ENCODE measurements at regions not wholly inside any gene's neighbourhood (a gene's known extent, or its start where the extent isn't known, plus 50 kb on each side); places are given as distances from the start of the nearest gene placed in this dataset.
"Not testable (repeated sequence)": the region's sequence is repeated elsewhere in the genome, so short reads cannot be mapped to it uniquely, and the experiment has no call there.

DNA sequence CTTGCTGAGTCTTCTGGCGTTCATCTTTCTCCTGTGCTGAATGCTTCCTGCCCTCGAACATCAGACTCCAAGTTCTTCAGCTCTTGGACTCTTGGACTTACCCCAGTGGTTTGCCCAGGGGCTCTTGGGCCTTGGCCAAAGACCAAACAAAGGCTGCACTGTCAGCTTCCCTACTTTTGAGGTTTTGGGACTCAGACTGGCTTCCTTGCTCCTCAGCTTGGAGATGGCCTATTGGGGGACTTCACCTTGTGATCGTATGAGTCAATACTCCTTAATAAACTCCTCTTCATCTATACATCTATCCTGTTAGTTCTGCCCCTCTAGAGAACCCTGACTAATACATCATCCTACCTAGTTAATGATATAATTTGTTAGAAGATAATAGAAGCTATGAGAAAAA, 415.4 kb downstream of the TMEM38B start:
- DNase-seq (ENCODE audit: low spot score), result not testable (repeated sequence)

DNA sequence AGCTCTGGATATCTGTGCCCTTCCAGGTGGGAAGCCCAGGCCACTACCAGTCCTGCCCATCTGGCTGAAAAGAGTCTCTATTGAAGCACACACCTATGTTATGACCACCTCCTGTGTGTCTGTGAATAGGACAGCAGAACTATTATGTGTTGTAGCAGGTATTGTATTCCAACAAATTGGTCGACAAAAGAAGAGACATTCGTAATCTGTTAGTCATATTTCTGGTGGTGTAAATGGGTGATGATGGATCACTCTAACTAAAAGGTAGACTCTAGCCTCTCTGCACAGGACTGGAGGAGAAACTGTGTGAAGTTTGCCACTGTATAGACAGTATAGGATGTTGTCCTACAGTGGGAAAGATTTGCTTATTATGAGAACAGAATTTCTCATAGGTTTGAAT, 416.1 kb downstream of the TMEM38B start:
- no peak for DNase-seq (ENCODE audit: low spot score)

GRCh38 chr9:106111039-106111730, 416.8 kb downstream of the TMEM38B start:
- DNase-seq (ENCODE audit: low spot score), result no peak

- no peak for DNase-seq (ENCODE audit: low spot score)
Observed at GRCh38 chr9:106112935-106113334, 418.6 kb downstream of the TMEM38B start.

DNA sequence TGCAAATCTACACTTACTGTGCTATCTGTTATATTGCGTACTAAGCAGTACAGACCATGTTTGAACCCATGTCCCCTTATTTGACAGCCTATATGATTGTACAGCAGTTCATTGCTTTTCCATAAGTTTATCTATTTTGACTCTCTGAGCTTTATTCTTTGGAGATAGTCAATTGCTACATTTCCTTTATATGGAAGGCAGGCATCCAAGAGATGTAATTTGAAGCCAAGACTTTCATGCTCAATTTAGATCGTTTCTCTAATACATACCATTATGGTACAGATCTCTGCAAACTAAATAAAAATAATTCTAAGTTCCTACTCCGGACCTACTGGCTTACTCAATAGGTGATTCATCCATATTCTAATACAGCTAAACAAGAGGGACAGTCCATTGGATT, 424.8 kb downstream of the TMEM38B start:
- DNase-seq (ENCODE audit: low spot score), result no peak

DNA sequence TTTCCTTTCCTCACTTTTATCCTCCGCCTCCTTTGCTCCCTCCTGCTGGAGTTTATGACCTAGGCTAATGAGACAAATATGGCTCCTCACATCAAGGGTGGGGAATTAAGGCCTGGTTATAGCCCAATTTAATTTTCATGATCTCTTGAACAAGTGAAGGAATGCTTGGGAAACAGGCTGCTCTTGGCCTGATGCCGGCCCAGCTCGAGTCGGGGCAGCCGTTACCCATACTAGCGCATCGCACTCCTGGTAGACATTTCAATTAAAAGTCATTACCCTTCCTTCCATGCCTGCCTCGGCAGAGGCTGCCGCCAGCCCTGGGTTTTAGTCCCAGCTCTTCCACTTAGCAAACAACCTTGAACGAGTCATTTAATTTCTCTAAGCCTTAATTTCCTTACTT, 425.7 kb downstream of the TMEM38B start:
- DNase-seq (ENCODE audit: low spot score), result no peak

DNA sequence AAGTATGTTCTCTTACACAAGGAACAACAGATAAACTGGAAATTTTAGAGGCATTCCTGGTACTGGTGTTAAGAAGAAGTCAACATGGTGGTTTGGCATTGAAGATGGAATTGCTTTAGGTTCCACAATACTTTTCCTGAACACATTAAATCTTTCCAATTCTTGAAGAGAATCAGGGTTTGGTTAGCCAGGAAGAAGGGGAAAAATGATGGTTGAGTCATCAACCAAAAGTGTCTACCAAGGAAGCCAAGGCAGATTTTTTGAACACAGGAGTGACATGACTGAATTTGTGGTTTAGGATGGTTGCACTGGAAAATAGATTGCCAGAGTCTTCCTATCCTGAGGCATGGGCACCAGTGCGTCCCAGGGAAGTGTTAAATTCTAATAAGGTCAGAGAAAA, 433.4 kb downstream of the TMEM38B start:
- no peak for DNase-seq (ENCODE audit: low spot score)

- DNase-seq (ENCODE audit: low spot score), result no peak
Observed at GRCh38 chr9:106130374-106130773, 436.0 kb downstream of the TMEM38B start.

DNA sequence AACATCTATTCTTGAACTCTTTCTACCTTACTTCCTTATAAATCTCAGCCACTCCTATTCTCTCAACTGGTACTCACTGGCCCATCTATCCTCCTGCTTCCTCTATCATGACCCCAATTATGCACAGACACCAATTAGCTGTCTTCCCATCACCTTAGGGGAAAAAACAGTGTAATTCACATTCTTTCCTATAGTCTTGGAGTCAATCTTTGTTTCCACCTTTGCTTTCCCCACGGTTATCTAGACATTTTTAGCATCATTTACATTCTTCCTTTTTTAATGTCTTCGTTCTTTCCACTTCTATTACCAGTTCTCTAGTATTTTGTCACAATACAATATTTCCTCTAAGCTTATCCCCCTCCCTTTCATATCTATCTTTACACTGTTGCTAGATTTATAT, 449.4 kb downstream of the TMEM38B start:
- DNase-seq (ENCODE audit: low spot score), result no peak

DNA sequence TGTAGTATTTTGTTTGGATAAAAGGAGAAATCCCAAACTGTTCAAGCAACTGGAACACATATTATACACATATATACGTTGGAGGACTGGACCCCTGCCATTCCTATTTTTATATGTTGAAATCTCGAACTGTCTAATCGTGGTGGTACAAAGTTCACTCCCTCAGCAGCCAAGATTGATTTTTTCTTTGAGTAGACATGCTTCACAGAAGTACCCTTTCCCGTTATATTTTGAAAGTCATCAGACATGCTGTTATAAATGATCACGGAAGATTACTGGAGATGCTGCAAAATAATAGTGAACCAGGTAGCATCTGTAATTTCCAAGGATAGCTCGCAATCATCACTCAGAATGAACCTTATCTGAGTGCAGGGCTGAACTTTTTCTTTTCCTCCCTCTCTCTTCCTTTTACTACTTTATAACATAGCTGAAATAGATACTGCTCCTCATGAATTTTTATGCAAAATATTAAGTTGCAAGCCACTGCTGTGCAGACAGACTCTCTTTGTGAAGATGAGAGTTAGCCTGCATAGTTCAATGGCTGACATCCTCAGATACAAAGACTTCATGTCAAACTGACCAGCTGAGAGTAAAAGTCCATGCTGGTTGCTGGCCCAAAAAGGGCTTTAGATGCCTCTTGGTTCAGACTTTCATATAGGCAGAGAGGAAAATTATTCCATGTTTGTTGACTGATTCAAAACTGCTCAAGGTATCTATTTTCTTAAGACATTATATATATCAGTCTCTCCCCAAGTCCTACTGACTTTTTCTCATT, 451.9 kb downstream of the TMEM38B start:
- DNase-seq (ENCODE audit: low spot score), result no peak

DNA sequence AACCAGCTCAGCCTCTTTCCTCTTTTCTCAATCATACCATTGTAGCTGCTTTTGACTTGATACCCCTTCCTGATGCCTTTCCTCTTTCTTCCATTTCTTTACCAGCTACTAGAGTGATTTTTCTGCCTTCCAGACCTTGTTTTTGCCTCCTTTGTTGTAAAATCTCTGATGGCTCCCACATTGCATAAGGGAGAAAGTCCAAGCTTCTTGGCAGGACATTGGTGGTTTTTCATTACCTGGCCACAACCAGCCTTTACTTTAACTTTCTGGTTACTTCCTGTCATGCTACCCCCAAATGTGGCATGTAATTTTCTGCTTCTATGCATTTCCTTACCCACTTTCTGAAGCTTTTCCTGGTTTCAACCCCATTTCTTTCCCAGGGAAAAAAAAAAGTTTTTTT, 452.5 kb downstream of the TMEM38B start:
- DNase-seq (ENCODE audit: low spot score), result no peak

DNA sequence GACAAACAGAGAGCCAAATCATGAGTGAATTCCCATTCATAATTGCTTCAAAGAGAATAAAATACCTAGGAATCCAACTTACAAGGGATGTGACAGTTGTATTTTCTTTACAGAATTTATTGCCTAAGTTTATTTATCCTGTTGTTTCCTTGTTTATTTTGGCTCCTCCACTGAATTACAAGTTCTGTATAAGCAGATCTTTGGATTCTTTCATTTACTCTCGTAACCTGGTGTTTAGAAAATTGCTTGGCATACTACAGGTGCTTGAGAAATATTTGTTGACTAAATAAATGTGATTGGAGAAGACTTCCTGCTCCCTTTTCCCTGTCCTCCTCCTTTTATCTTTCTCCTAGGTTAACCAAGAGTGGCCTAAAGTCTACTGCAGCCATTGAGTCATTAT, 455.6 kb downstream of the TMEM38B start:
- DNase-seq (ENCODE audit: low spot score), result no peak

GRCh38 chr9:106156465-106156864, 462.1 kb downstream of the TMEM38B start:
- no peak for DNase-seq (ENCODE audit: low spot score)

DNA sequence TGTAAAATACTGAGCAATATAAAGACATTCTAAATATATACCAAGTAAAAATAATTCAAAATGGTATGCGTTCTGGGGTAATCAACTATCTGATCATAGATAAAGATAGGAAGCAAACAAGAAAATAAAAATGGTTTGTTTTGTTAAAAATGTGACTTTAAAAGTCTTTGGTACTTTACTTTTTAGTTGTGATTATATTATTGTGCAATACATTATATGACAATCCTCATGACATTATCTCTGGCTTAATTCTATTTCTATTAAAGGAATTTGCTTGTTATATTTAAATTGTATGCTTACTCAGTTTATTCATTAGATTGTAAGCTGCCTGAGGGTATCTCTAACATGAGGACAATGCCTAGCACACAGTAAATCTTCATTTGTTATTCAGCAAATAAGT, 477.9 kb downstream of the TMEM38B start:
- DNase-seq (ENCODE audit: low spot score), result no peak

DNA sequence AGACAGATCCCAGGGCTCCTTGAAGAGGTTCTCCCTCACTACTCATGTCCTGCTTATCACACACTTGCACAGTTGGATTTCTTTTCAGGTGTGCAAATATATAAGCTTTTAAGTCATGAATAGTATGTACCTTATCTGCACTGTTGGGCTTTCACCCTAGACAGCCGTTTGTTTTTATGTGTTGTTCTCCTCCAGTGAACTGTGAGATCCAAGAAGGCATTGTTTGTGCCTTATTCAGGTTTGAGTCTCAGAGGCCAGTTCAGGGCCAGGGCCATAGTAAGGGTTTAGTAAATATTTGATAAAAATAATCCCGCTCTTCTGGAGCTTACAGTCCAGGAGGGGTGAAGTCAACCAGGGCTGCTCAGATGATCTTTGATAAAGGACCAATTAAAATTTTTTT, 480.0 kb downstream of the TMEM38B start:
- DNase-seq (ENCODE audit: low spot score), result no peak

DNA sequence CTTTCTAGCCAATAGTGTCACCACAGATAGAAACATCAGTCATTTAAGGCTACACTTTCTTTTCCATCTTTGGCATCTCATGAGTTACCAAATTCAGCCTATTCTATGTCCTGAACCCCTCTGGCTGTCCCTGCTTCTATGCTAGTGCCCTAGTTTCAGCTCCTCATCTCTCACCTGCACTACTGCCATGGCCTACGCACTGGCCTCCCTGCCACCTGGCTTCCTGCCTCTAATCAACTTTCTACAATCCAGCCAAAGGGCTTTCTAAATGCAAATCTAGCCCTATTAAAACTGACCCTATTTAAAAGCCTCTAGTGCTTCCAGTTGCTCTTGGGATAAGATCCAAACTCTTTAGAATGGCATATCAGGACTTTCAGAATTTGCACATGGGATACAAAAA, 482.9 kb downstream of the TMEM38B start:
- DNase-seq (ENCODE audit: low spot score), result no peak

GRCh38 chr9:106179191-106179590, 484.9 kb downstream of the TMEM38B start:
- DNase-seq (ENCODE audit: low spot score), result no peak

DNA sequence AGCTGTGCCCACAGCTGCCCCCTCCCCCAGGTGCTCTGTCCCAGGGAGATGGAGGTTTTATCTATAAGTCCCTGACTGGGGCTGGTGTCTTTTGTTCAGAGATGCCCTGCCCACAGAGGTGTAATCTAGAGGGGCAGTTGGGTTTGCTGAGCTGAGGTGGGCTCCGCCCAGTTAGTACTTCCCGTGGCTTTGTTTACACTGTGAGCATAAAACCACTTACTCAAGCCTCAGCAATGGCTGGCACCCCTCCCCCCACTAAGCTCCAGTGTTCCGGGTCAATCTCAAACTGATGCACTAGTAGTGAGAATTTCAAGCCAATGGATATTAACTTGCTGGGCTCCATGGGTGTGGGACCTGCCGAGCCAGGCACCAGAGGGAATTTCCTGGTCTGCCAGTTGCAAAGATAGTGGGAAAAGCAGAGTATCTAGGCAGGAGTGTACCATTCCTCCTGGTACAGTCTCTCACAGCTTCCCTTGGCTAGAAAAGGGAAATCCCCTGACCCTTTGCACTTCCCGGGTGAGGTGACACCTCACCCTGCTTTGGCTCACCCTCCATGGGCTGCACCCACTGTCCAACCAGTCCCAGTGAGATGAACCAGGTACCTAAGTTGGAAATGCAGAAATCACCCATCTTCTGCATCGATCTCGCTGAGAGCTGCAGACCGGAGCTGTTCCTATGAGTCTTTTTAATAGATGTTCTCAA, 509.6 kb downstream of the TMEM38B start:
- not testable (repeated sequence) for DNase-seq (ENCODE audit: low spot score)

DNA sequence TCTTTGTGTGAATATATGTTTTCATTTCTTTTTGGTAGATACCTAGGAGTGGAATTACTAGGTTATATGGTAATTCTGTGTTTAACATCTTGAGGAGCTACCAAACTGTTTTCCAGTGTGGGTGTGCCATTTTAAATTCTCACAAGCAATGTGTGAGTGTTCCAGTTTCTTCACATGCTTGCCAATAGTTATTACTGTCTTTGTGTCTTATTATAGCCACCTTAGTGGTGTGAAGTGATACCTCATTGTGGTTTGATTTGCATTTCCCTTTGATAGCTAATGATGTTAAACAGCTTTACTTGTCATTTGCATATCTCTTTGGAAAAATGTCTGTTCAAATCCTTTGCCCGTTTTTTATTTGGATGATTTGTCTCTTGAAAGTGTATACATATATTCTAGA, 513.0 kb downstream of the TMEM38B start:
- DNase-seq (ENCODE audit: low spot score), result no peak

- no peak for DNase-seq (ENCODE audit: low spot score)
Observed at GRCh38 chr9:106218427-106218826, 524.1 kb downstream of the TMEM38B start.

DNA sequence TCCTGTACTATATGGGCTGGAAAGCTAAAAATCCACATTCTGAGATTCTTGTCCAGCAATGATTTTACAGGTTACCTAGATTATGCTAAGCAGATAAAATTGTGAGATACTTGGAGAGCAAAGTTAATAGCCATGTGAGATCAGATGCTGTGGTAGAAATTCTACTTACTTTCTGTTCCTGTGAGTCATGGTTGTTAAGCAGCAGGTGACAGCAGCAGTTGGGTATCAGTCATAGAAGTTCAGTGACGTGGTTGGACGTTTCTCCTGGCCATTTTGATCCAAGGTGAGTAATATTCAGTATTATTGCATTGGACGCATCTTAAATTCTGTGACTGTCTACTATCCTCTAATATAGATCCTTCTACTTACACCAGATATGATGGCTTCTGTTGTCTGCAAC, 524.5 kb downstream of the TMEM38B start:
- no peak for DNase-seq (ENCODE audit: low spot score)

DNA sequence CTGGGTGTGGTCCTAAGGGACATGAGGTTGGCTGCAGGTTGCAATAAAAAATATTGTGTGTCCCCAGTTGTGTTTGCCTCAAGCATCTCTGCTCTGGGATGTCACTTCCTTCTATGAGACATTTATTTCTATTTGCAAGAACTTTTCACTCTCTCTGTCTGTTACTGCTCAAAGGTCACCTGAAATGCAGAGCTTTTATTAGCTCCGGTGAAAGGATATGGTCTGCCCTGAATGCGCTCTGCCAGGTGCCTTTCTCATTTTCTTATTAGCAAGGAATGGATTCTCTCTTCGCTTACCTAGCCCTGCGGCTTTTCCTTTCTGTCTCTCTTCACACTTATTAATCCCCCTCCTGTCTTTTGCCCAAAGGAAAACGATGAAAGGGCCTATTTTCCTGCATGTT, 526.1 kb downstream of the TMEM38B start:
- DNase-seq (ENCODE audit: low spot score), result no peak

- DNase-seq (ENCODE audit: low spot score), result no peak
Observed at GRCh38 chr9:106228861-106229260, 534.5 kb downstream of the TMEM38B start.
